DMS114 treated with DMSO at 0.1 percent for 48 hours (cell line): ENCODE measurements at regions not wholly inside any gene's neighbourhood (a gene's known extent, or its start where the extent isn't known, plus 50 kb on each side); places are given as distances from the start of the nearest gene placed in this dataset.

Source experiments
- DNase-seq: peaks from one replicate; lab custom pipeline; 2025; ENCODE audit not compliant: unreplicated experiment; lab: John Stamatoyannopoulos, UW

GRCh38 chr17:79377230-79377786 is 233.5 kb downstream of the RBFOX3 start:
- no peak for DNase-seq

- no peak for DNase-seq
These were observed 236.0 kb downstream of the RBFOX3 start for GRCh38 chr17:79374807-79375206.

GRCh38 chr17:79374087-79374689 is 236.7 kb downstream of the RBFOX3 start:
- no peak for DNase-seq

- no peak for DNase-seq
These were observed 238.2 kb downstream of the RBFOX3 start for GRCh38 chr17:79372470-79373238.

- no peak for DNase-seq
These were observed 238.9 kb downstream of the RBFOX3 start for GRCh38 chr17:79371984-79372383.

GRCh38 chr17:79370594-79370993 is 240.3 kb downstream of the RBFOX3 start:
- no peak for DNase-seq

- DNase-seq = no peak
These were observed 240.7 kb downstream of the RBFOX3 start for GRCh38 chr17:79370126-79370525.

- DNase-seq = no peak
These were observed 241.3 kb downstream of the RBFOX3 start for GRCh38 chr17:79369532-79369931.

- DNase-seq = no peak
These were observed 241.8 kb downstream of the RBFOX3 start for GRCh38 chr17:79369001-79369400.

- DNase-seq = no peak
These were observed 242.3 kb downstream of the RBFOX3 start for GRCh38 chr17:79368521-79368920.

GRCh38 chr17:79366988-79367571 is 243.8 kb downstream of the RBFOX3 start:
- DNase-seq = no peak

- no peak for DNase-seq
These were observed 244.7 kb downstream of the RBFOX3 start for GRCh38 chr17:79365836-79366770.

- DNase-seq = no peak
These were observed 245.5 kb downstream of the RBFOX3 start for GRCh38 chr17:79365351-79365750.

- DNase-seq = no peak
These were observed 246.3 kb downstream of the RBFOX3 start for GRCh38 chr17:79364315-79365094.

GRCh38 chr17:79363552-79364275 is 247.1 kb downstream of the RBFOX3 start:
- DNase-seq = no peak

- no peak for DNase-seq
These were observed 248.0 kb downstream of the RBFOX3 start for GRCh38 chr17:79362772-79363305.

GRCh38 chr17:79361873-79362771 is 248.7 kb downstream of the RBFOX3 start:
- no peak for DNase-seq

GRCh38 chr17:79361221-79361734 is 249.6 kb downstream of the RBFOX3 start:
- DNase-seq = no peak
